ENCODE measurements at regions not wholly inside any gene's neighbourhood (a gene's known extent, or its start where the extent isn't known, plus 50 kb on each side); places are given as distances from the start of the nearest gene placed in this dataset.

- TF ChIP-seq MAX (IDR thresholded peaks at IDR 0.05) (no peak), CTCF (IDR thresholded peaks at IDR 0.05; ENCODE audit: control extremely low read depth in 1 of 3, insufficient read depth in 1 of 3, low read depth in 1 of 3, low read length in 3 of 3) (no peak), RFX5 (IDR thresholded peaks at IDR 0.05; ENCODE audit: borderline replicate concordance, low read depth, low read length) (no peak), EGR1 (IDR thresholded peaks at IDR 0.05; ENCODE audit: borderline replicate concordance, low read depth, low read length) (no peak), ZNF274 (IDR thresholded peaks at IDR 0.05; ENCODE audit: borderline replicate concordance, extremely low read depth, low read length) (no peak), RAD21 (IDR thresholded peaks at IDR 0.05 in 1 of 2, conservative IDR thresholded peaks at IDR 0.05 in 1 of 2; ENCODE audit: low read depth in 2 of 2, low read length in 2 of 2) (no peak), EP300 (IDR thresholded peaks at IDR 0.05; ENCODE audit: borderline replicate concordance in 1 of 2, low read depth in 2 of 2, low read length in 2 of 2) (no peak), TBP (IDR thresholded peaks at IDR 0.05; ENCODE audit: low read depth, low read length) (no peak)
Measured at GRCh38 chr11:92659793-92660192, 309.7 kb upstream of the MTNR1B start.
